ENCODE measurements at regions not wholly inside any gene's neighbourhood (a gene's known extent, or its start where the extent isn't known, plus 50 kb on each side); places are given as distances from the start of the nearest gene placed in this dataset.
A peak's percentile ranks its signal among the peaks of the same experiment; 100 is the strongest.

DNA sequence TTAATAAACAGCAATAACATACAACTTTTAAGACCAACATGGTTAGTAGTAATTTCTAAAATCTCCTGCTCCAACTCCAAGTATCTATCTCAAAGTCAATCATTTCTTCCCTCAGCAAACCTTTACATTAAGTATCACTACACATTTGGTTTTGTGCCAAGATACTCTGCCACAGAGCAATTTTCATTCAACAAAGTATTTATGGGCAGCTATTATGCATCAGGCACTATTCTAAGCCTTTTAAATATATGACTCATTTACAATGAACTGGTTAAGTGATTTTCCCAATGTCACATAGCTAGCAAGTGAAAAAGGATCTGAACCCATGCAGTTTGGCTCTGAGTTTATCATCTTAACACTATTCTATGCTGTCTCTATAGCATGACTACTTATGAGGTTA, 264.3 kb downstream of the NOL4 start (continued):
- TF ChIP-seq ZNF544 (tag by site-specific recombination; IDR thresholded peaks at IDR 0.05) (no peak), ZSCAN16 (tag by site-specific recombination; IDR thresholded peaks at IDR 0.05) (no peak), ZNF239 (tag by site-specific recombination; IDR thresholded peaks at IDR 0.05) (no peak), ZNF175 (tag by site-specific recombination; IDR thresholded peaks at IDR 0.05) (no peak), ZNF549 (tag by site-specific recombination; IDR thresholded peaks at IDR 0.05) (0 out of 2 replicates have a peak, but pooled peaks have one; percentile 33)

DNA sequence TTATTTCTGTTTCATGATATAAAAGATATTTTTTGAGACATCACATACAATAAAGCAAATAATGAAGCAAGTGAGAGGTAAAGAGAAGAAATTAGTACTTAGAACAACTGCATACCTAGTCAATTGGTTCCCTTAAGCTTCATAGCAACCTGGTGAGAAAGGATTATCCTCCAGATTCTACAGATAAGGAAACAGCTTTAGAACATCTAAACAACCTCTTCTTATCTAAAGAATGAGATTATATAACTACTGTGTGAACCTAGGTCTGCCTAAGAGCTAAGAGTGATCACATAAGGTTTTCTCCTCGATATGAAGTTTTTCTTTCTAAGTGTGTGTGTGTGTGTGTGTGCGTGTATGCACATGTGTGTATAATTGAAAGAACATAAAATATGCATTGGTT, 265.1 kb downstream of the NOL4 start:
- CTCF ChIA-PET, result interaction anchor here (0.6 to 0.9 kb wide), 2 partner anchors 21 to 116 kb away, joined by 3 read pairs; no protein-coding TSS in a partner anchor
- Histone ChIP-seq H3K27ac (ENCODE audit: extremely low read depth, low read depth, low read length) (no peak overlapping the region), H3K4me1 (ENCODE audit: control insufficient read depth, insufficient read depth, low read length) (peaks cover 4% of the 10 kb centered on the region), H3K9me3 (ENCODE audit: control insufficient read depth, insufficient read depth, low read depth, low read length) (no peaks in the 10 kb centered on the region), H3K4me3 (ENCODE audit: low read depth, low read length) (no peak overlapping the region), H3K36me3 (ENCODE audit: control insufficient read depth in 2 of 2, insufficient read depth in 1 of 2, low read length in 2 of 2) (no peaks in the 10 kb centered on the region)
- TF ChIP-seq ZNF621 (tag by site-specific recombination; IDR thresholded peaks at IDR 0.05) (no peak), ZBTB48 (tag by site-specific recombination; IDR thresholded peaks at IDR 0.05) (no peak), ZNF707 (tag by site-specific recombination; IDR thresholded peaks at IDR 0.05) (no peak), ZNF202 (tag by site-specific recombination; IDR thresholded peaks at IDR 0.05; ENCODE audit: borderline replicate concordance) (no peak), ZBTB20 (tag by site-specific recombination; IDR thresholded peaks at IDR 0.05) (no peak), ZNF585B (tag by site-specific recombination; IDR thresholded peaks at IDR 0.05) (no peak)
- TF ChIP-seq, protein P1, sequence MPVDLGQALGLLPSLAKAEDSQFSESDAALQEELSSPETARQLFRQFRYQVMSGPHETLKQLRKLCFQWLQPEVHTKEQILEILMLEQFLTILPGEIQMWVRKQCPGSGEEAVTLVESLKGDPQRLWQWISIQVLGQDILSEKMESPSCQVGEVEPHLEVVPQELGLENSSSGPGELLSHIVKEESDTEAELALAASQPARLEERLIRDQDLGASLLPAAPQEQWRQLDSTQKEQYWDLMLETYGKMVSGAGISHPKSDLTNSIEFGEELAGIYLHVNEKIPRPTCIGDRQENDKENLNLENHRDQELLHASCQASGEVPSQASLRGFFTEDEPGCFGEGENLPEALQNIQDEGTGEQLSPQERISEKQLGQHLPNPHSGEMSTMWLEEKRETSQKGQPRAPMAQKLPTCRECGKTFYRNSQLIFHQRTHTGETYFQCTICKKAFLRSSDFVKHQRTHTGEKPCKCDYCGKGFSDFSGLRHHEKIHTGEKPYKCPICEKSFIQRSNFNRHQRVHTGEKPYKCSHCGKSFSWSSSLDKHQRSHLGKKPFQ (tag by site-specific recombination; IDR thresholded peaks at IDR 0.05), result 0 out of 2 replicates have a peak, but pooled peaks have one; percentile 36
- TF ChIP-seq, protein P2, sequence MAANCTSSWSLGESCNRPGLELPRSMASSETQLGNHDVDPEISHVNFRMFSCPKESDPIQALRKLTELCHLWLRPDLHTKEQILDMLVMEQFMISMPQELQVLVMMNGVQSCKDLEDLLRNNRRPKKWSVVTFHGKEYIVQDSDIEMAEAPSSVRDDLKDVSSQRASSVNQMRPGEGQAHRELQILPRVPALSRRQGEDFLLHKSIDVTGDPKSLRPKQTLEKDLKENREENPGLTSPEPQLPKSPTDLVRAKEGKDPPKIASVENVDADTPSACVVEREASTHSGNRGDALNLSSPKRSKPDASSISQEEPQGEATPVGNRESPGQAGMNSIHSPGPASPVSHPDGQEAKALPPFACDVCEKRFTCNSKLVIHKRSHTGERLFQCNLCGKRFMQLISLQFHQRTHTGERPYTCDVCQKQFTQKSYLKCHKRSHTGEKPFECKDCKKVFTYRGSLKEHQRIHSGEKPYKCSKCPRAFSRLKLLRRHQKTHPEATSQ (tag by site-specific recombination; IDR thresholded peaks at IDR 0.05), result no peak
- TF ChIP-seq, protein P3, sequence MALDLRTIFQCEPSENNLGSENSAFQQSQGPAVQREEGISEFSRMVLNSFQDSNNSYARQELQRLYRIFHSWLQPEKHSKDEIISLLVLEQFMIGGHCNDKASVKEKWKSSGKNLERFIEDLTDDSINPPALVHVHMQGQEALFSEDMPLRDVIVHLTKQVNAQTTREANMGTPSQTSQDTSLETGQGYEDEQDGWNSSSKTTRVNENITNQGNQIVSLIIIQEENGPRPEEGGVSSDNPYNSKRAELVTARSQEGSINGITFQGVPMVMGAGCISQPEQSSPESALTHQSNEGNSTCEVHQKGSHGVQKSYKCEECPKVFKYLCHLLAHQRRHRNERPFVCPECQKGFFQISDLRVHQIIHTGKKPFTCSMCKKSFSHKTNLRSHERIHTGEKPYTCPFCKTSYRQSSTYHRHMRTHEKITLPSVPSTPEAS (tag by site-specific recombination; IDR thresholded peaks at IDR 0.05), result 0 out of 2 replicates have a peak, but pooled peaks have one; percentile 10
- TF ChIP-seq, protein P4, sequence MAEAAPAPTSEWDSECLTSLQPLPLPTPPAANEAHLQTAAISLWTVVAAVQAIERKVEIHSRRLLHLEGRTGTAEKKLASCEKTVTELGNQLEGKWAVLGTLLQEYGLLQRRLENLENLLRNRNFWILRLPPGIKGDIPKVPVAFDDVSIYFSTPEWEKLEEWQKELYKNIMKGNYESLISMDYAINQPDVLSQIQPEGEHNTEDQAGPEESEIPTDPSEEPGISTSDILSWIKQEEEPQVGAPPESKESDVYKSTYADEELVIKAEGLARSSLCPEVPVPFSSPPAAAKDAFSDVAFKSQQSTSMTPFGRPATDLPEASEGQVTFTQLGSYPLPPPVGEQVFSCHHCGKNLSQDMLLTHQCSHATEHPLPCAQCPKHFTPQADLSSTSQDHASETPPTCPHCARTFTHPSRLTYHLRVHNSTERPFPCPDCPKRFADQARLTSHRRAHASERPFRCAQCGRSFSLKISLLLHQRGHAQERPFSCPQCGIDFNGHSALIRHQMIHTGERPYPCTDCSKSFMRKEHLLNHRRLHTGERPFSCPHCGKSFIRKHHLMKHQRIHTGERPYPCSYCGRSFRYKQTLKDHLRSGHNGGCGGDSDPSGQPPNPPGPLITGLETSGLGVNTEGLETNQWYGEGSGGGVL (tag by site-specific recombination; IDR thresholded peaks at IDR 0.05), result peak; percentile 40
- POLR2A ChIA-PET, result no interaction called here

DNA sequence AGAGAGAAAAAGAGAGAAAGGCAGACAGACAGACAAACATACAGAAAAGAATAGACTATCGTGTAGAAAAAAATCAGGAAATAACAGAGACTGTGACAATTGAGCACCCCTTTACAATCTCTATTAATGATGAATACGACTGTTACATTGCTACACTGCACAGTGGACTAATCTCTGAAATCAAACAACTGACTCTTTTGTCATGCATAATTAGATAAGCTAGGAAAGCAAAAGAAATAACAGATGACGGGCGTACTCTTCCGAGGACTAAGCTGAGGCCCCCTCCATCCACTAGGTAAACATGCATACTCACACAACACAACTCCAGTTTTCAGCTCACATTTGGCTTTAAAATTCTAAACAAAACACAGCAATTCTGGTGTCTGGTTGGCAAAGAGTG, 267.0 kb downstream of the NOL4 start:
- CTCF ChIA-PET, result interaction anchor here (1.6 kb wide), 1 partner anchor 165 kb away, joined by 5 read pairs; no protein-coding TSS in a partner anchor
- no peak overlapping the region for H3K27ac ChIP-seq (ENCODE audit: extremely low read depth, low read depth, low read length)
- TF ChIP-seq, protein P5, sequence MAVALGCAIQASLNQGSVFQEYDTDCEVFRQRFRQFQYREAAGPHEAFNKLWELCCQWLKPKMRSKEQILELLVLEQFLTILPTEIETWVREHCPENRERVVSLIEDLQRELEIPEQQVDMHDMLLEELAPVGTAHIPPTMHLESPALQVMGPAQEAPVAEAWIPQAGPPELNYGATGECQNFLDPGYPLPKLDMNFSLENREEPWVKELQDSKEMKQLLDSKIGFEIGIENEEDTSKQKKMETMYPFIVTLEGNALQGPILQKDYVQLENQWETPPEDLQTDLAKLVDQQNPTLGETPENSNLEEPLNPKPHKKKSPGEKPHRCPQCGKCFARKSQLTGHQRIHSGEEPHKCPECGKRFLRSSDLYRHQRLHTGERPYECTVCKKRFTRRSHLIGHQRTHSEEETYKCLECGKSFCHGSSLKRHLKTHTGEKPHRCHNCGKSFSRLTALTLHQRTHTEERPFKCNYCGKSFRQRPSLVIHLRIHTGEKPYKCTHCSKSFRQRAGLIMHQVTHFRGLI (tag by site-specific recombination; IDR thresholded peaks at IDR 0.05), result no peak
- peak; percentile 26; the same call in 1 of the 2 replicates for TF ChIP-seq TCF7L2 (IDR thresholded peaks at IDR 0.05; ENCODE audit: borderline replicate concordance, low read depth, low read length)

More for the DNA sequence above, 267.0 kb downstream of the NOL4 start:
- Histone ChIP-seq H3K9me3 (ENCODE audit: control insufficient read depth, insufficient read depth, low read depth, low read length) (no peaks in the 10 kb centered on the region), H3K4me3 (ENCODE audit: low read depth, low read length) (no peak overlapping the region), H3K36me3 (ENCODE audit: control insufficient read depth in 2 of 2, insufficient read depth in 1 of 2, low read length in 2 of 2) (no peaks in the 10 kb centered on the region), H3K4me1 (ENCODE audit: control insufficient read depth, insufficient read depth, low read length) (peaks cover 4% of the 10 kb centered on the region)
- POLR2A ChIA-PET, result no interaction called here

Data from HEK293 (cell line).